HG03521 (cell line): ENCODE measurements at regions not wholly inside any gene's neighbourhood (a gene's known extent, or its start where the extent isn't known, plus 50 kb on each side); places are given as distances from the start of the nearest gene placed in this dataset.

ENCODE experiments used
- ATAC-seq: cut with Tn5 transposase; IDR thresholded peaks from one replicate; pipeline ENCODE4 v1.9.1; 2021; ENCODE audit warnings: mild to moderate bottlenecking, moderate library complexity; ENCODE audit not compliant: unreplicated experiment

GRCh38 chr3:150221904-150222523, 186.1 kb upstream of the TSC22D2 start:
- no peak for ATAC-seq

- no peak for ATAC-seq
Observed at GRCh38 chr3:150220799-150221198, 187.3 kb upstream of the TSC22D2 start.

GRCh38 chr3:150220041-150220440, 188.1 kb upstream of the TSC22D2 start:
- no peak for ATAC-seq

GRCh38 chr3:150218841-150219240, 189.3 kb upstream of the TSC22D2 start:
- ATAC-seq: no peak

GRCh38 chr3:150218236-150218635, 189.9 kb upstream of the TSC22D2 start:
- no peak for ATAC-seq

GRCh38 chr3:150217691-150218090, 190.4 kb upstream of the TSC22D2 start:
- ATAC-seq: no peak

GRCh38 chr3:150216866-150217600, 191.1 kb upstream of the TSC22D2 start:
- no peak for ATAC-seq

- no peak for ATAC-seq
Observed at GRCh38 chr3:150216041-150216811, 191.9 kb upstream of the TSC22D2 start.

- ATAC-seq: no peak
Observed at GRCh38 chr3:150215616-150216015, 192.5 kb upstream of the TSC22D2 start.

- ATAC-seq: no peak
Observed at GRCh38 chr3:150213577-150213976, 194.5 kb upstream of the TSC22D2 start.

GRCh38 chr3:150210461-150211110, 197.5 kb upstream of the TSC22D2 start:
- ATAC-seq: no peak

- no peak for ATAC-seq
Observed at GRCh38 chr3:150203273-150203672, 204.8 kb upstream of the TSC22D2 start.

GRCh38 chr3:150202711-150203110, 205.4 kb upstream of the TSC22D2 start:
- ATAC-seq: no peak

- no peak for ATAC-seq
Observed at GRCh38 chr3:150194957-150195356, 213.1 kb upstream of the TSC22D2 start.

GRCh38 chr3:150194513-150194912, 213.6 kb upstream of the TSC22D2 start:
- ATAC-seq: no peak

- no peak for ATAC-seq
Observed at GRCh38 chr3:150184426-150185071, 213.9 kb upstream of the PFN2 start.

- peak; percentile 94 for ATAC-seq
Observed at GRCh38 chr3:150183678-150184425, 213.2 kb upstream of the PFN2 start.

- no peak for ATAC-seq
Observed at GRCh38 chr3:150180334-150180733, 209.6 kb upstream of the PFN2 start.

GRCh38 chr3:150179330-150179729, 208.6 kb upstream of the PFN2 start:
- no peak for ATAC-seq
